COLO668 (cell line): ENCODE measurements at regions not wholly inside any gene's neighbourhood (a gene's known extent, or its start where the extent isn't known, plus 50 kb on each side); places are given as distances from the start of the nearest gene placed in this dataset.
"Not testable (repeated sequence)": the region's sequence is repeated elsewhere in the genome, so short reads cannot be mapped to it uniquely, and the experiment has no call there.

Experiments
- DNase-seq: peaks from one replicate; lab custom pipeline; 2025; ENCODE audit not compliant: unreplicated experiment; lab: John Stamatoyannopoulos, UW

DNA sequence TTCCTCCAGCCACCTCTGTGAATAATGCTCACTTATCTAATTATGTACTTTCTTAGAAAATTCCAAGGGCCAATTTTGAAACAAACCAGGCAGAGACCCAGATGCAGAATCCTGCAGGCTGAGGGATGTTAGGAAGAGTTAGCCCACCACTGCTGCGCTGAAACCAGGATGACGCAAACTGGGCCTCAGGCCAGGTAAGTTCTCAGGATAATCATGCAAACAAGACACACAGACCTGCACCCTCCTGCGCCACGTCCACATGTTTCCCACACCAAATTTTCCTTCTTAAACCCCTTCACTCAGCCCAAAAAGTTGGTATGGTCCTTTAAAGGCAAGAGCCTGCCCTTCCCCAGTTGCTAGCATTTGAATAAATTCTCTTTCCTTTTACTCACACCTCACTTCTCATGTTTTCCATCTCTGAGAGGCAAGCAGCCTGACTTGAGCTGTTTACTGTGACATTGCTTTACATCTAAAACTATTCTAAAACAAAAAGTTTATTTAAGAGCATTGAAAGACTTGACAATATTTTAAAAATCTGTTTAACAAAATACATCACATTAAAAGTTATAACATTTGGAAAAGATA, 887.1 kb downstream of the LRRIQ3 start:
- DNase-seq, result no peak

DNA sequence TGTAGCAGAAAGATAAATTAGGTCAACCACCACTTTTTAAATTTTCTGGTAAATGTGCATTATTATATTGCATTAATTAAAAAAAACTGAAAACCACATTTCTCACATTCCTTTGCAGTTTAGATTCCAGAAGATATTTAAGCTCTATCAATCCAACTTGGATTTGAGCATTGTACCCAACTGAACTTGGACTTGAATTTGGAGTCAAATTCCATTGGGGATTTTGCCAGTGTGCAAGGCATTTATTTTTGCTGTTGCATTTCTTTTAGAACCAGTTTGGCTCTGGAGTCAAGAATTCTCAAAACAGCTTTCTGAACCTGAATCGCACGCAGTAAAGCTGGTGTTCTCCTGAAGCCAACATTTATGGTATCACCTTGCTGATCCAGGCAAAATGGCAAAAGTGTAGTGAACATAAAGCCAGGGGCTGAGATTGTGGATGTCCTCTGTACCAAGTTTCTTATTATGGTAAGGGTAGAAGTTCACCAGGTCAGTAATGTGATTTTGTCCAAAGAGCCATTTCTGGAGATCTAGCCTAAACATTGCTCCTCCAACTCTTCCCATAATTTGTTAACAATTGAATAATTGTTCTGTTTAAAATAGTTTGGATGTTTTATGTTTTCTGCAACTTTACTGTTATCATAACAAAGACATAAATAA, 890.9 kb downstream of the LRRIQ3 start:
- no peak for DNase-seq

GRCh38 chr1:73273886-73274285, 924.1 kb downstream of the LRRIQ3 start:
- no peak for DNase-seq

- not testable (repeated sequence) for DNase-seq
Observed at GRCh38 chr1:73245196-73245595, 952.8 kb downstream of the LRRIQ3 start.

DNA sequence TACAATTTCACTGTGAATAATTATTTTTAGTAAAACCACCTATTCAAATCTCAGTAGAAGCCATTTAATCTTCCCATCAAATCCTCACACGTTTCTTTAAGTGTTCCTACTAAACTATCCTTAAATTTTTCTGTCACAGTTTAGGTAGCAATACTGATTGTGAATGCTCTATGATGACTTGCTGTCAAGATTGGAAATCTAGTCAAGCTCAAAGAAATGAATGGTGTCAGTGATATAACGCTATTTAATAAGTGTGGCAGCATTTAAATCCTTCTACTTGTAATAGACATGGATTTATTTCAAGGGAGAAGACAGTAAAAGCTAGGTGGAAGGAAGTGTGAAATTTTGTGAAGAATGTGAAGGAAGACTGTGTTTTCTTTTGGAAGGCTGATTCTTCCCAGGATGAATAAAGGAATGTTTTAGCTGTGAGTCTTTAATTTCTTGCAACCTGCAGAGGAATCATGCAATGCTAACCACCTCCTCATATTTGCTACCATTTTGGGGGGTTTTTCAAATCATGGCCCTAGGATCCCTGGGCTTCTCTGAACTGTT, 936.7 kb upstream of the NEGR1 start:
- no peak for DNase-seq

DNA sequence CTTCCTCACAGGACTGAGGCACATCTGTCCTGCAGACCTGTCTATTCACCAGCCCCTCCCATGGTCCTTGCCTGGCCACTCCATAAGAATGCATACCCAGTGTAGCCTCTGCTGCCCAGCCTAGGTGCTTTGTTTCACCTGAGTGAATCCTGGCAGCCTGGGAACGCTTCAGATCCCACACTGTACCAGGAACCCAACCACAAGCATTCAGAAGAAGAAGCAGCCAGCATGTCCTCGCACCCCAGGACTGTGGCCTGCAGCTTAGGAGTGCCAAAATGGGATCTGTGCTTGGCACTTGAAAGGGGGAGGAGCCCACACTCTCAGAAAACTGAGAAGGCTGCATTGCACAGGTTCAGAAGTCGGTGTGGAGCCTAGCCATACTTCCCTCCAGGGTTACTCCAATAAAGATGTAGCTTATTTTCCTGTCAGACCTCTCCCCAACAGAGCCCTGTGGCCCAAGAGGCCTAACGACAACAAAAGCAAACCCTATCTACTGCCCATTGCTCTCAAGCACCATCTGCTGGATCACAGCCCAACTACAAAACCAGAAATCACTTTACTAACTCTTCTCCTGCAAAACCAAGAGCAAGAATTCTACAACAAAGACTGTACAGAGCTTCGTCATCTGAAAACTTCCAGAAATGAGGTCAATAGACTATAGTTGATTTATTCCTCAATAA, 923.1 kb upstream of the NEGR1 start:
- DNase-seq, result no peak

DNA sequence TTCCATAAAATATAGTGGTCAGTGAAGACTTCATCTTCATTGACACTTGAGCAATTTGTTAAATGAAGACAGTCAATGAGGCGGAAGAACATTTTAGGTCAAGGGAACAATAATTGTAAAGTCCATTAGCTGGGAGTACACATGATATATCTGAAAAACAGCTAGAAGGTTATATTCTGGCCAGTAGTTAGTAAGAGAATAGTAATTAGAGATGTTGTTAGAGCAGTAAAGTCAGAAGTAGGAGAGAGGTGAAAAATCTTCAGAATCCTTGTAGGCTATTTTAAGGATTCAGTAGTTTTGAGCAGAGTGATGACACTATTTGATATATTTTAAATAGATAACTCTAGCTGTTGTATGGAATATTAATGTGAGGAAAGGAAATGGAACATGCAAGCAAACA, 915.6 kb upstream of the NEGR1 start:
- no peak for DNase-seq

DNA sequence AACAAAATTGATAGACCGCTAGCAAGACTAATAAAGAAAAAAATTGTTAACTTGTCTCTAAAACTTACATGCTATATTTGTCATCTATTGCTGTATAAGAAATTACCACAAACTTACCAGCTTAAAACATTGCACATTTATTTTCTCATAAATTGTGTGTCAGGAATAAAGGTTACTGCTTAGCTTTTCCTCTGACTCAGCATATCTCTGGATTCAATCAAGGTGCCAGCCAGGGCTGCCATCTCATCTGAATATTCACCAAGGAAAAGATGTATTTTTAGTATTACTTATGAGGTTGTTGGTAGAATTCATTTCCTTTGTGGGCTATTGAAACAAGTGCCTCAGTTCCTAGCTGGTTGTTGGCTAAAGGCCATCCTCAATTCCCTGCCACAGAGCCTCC, 912.6 kb upstream of the NEGR1 start:
- DNase-seq, result no peak

- not testable (repeated sequence) for DNase-seq
Observed at GRCh38 chr1:73183581-73183980, 901.2 kb upstream of the NEGR1 start.

DNA sequence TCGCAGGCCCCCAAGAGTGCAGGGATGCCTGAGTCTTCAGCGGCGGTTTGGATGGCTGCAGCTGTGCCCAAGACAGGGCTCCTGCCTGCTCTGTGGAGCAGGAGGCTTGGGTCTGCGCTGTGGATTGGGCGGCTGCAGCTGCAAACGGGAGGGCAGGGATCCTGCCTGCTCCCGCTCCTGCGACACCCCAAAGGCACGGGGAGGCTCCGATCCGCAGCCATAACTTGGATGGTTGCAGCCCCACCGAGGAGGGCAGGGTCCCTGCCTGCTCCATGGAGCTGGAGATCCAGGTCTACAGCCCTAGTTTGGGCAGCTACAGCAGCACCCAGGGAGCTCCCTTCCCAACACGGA, 898.8 kb upstream of the NEGR1 start:
- DNase-seq, result no peak

DNA sequence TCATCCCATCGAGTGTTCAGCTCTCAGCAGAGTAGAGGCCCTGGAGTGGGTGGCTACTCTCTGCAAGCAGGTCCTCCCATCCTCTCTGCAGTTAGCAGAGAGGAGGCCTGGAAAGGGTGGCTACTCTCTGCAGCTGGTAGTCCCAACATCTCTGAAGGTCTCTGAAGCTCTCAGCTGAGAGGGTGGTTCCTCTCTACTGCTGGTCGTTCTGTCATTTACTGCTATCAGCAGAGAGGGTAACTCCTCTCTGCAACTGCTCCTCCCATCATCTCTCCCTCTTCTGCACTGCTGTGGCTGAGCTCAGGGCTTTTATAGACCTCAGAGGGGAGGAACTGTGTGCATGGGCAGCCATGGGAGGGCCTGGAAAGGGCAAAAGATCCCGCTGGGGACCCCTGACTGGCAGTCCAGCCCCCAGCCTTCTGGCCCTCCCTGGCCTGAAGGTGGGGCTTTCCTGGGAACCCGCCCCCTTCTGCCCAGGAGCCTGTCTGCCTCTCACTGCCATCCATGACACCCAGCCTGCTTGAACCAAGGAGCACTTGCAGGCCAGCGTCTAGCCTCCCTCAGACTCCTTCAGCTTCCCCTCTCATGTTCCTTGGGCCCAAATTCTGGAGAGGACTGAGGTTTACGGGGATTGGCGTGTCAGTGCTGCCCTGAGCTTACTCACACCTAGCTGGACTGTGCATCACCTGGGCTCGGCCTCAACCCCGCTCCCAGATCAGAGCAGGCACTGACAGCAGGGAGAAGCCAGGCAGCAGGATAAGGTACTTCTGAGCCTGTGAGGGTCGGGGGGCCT, 898.3 kb upstream of the NEGR1 start:
- DNase-seq, result no peak

- DNase-seq, result no peak
Observed at GRCh38 chr1:73176902-73177301, 894.6 kb upstream of the NEGR1 start.

DNA sequence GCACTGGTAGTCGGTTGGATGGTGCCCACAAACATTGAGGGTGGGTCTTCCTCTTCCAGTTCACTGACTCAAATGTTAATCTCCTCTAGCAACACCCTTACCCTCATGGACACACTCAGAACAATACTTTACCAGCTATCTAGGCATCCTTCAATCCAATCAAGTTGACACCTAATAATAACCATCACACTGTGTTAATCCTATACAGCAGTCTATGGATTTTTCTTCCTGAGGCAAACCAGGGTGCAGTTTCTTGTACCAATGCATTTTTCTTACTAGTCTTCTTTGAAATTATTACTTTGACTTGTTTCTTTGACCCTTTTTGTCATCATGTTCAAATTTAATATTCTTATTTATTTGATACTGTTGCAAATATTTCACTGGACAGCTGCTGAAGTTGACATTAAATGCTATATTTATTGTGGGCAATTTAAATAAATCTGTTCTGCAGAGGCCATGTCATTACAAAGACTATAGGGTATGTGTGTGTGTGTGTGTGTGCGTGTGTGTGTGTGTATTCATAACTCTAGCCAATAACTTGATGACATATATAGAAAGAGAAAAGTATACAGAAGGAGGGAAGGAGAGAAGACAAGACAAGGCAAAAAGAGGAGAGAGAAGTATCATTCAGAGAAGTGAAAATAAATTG, 884.8 kb upstream of the NEGR1 start:
- no peak for DNase-seq

DNA sequence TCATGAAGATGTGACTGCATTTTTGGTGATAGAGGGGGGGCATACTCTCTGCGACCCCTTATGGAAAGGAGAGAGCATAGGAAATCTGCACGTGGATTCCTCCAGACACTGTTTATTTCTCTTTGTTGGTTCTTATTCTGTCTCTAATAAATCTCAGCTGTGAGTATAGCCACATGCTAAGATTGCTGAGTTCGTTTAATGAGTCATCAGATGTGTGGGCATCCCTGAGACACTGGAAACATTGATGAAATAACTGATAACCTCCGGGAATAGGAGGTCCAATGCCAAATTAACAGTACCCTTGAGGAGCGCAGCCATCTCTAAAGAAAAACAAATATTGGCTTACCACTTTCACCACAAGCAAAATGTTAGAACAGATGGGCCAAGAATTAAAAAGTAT, 880.2 kb upstream of the NEGR1 start:
- DNase-seq, result no peak

DNA sequence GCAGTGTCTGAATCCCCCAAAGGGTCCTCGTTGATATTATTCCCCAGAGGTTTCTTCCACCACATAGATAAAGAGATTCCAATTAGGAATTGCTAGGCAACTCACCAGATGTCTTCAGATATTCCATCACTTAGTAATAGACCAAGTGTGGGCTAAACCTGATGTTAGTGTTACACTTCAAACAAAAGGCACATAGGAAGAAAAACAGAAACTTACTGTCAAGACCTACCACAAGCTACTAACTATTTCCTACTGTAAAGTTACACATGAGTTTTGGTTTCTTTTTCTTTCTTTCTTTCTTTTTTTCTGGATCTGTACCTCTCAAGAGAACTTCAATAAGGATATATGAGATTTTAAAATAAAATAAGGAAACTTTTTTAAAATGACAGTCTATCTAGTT, 879.1 kb upstream of the NEGR1 start:
- no peak for DNase-seq

GRCh38 chr1:73160759-73161158, 878.4 kb upstream of the NEGR1 start:
- no peak for DNase-seq

- no peak for DNase-seq
Observed at GRCh38 chr1:73144311-73144710, 862.0 kb upstream of the NEGR1 start.

DNA sequence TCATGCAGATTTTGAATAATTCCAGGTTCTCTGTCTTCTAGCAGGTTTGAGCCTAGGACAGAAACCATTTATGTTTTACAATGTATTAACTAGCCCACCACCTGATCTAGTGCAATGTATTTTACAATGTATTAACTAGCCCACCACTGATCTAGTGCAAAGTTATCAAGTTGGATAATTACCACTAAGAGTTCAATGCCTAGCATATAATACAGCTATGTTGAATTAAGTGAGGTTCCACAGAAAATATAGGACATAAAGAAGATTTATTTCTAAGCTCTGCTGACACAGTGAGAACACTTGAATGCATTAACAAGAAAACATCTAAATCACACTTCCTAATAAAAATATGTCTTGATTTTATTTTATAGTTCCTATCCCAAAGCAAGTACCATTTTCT, 854.6 kb upstream of the NEGR1 start:
- no peak for DNase-seq

DNA sequence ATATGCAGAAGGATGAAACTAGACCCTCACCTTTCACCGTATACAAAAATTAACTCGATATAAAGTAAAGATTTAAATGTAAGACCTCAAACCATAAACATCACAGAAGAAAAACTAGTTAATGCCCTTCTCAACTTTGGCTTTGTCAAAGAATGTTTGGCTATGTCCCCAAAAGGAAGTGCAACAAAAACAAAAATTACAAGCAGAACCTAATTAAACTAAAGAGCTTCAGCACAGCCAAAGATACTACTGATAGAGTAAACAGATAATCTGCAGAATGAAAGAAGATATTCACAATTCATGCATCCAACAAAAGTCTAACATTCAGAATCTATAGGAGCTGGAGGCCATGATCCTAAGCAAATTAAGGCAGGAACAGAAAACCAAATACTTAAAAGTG, 824.6 kb upstream of the NEGR1 start:
- no peak for DNase-seq

DNA sequence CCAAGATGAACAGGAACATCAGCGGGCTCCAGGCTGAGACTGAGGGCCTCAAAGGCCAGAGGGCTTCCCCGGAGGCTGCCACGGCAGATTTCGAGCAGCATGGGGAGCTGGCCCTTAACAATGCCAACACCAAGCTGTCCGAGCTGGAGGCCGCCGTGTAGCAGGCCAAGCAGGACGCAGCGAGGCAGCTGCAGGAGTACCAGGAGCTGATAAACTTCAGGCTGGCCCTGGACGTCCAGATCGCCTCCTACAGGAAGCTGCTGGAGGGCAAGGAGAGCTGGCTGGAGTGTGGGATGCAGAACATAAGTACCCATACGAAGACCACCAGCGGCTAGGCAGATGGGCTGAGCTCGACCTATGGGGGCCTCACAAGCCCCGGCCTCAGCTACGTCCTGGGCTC, 823.4 kb upstream of the NEGR1 start:
- DNase-seq, result no peak

GRCh38 chr1:73104749-73105148, 822.4 kb upstream of the NEGR1 start:
- DNase-seq, result no peak
